ENCODE measurements at regions not wholly inside any gene's neighbourhood (a gene's known extent, or its start where the extent isn't known, plus 50 kb on each side); places are given as distances from the start of the nearest gene placed in this dataset.
A peak's percentile ranks its signal among the peaks of the same experiment; 100 is the strongest.

GRCh38 chr11:8826901-8827560 is 84.0 kb upstream of the AKIP1 start:
- Histone ChIP-seq H3K27me3 (ENCODE audit: insufficient read depth in 3 of 3, low read length in 2 of 3) (no peaks in the 10 kb centered on the region), H3K9me3 (no peaks in the 10 kb centered on the region), H3K36me3 (ENCODE audit: insufficient read depth in 1 of 2, low read depth in 1 of 2) (no peaks in the 10 kb centered on the region), H3K27ac (peak overlapping the region; percentile 16), H3K4me3 (no peak overlapping the region), H3K4me1 (no peaks in the 10 kb centered on the region)
- TF ChIP-seq CTCF (IDR thresholded peaks at IDR 0.05), result no peak
- ATAC-seq (no peak), DNase-seq (no peak)
- 54 to 61% (median 57%) methylated on average over 6 of the region's 6 CpGs for WGBS, 3 donors
- intact Hi-C loops (cut with DNase I), result no loop called here

DNA sequence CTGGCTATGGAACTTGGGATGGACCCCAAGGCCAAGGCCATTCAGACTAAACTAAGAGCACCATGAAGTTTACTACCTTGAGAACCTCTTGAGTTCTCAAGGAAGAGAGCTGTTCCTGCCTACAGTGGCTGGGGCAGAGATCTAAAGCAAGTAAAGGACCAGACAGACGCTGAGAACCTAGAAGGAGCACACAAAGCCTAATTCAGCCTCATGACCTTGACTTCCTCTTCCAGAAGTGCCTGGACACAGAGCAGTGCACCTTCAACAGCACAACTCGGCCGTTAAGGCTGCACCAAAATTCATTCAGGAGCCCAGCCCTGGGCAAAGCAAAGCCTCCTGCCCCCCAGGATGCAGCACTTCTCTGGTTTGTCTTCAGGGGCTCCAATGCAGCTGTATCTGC is 82.9 kb upstream of the AKIP1 start:
- ATAC-seq (no peak), DNase-seq (no peak)
- TF ChIP-seq CTCF (IDR thresholded peaks at IDR 0.05), result no peak
- peaks cover 4% of the 10 kb centered on the region for H3K4me1 ChIP-seq
- no peak overlapping the region for H3K4me3 ChIP-seq
- H3K36me3 ChIP-seq (ENCODE audit: insufficient read depth in 1 of 2, low read depth in 1 of 2), result no peaks in the 10 kb centered on the region
- no peaks in the 10 kb centered on the region for H3K9me3 ChIP-seq
- 91 to 94% (median 92%) methylated on average over 3 of the region's 3 CpGs for WGBS, 3 donors
- H3K27me3 ChIP-seq (ENCODE audit: insufficient read depth in 3 of 3, low read length in 2 of 3), result no peaks in the 10 kb centered on the region
- no peak overlapping the region for H3K27ac ChIP-seq
- intact Hi-C loops (cut with DNase I), result no loop called here

- intact Hi-C loops (cut with DNase I), result no loop called here
- Histone ChIP-seq H3K27me3 (ENCODE audit: insufficient read depth in 3 of 3, low read length in 2 of 3) (no peaks in the 10 kb centered on the region), H3K36me3 (ENCODE audit: insufficient read depth in 1 of 2, low read depth in 1 of 2) (no peaks in the 10 kb centered on the region), H3K27ac (no peak overlapping the region), H3K4me3 (no peak overlapping the region), H3K4me1 (peaks cover 12% of the 10 kb centered on the region), H3K9me3 (no peaks in the 10 kb centered on the region)
- ATAC-seq, result no peak
- no peak for TF ChIP-seq CTCF (IDR thresholded peaks at IDR 0.05)
- 78 to 89% (median 80%) methylated on average over 11 of the region's 11 CpGs for WGBS, 3 donors
- no peak for DNase-seq
Measured at GRCh38 chr11:8828580-8829361, 82.2 kb upstream of the AKIP1 start.

GRCh38 chr11:8829556-8829955 is 81.4 kb upstream of the AKIP1 start:
- intact Hi-C loops (cut with DNase I), result no loop called here
- Histone ChIP-seq H3K36me3 (ENCODE audit: insufficient read depth in 1 of 2, low read depth in 1 of 2) (no peaks in the 10 kb centered on the region), H3K9me3 (no peaks in the 10 kb centered on the region), H3K4me3 (no peak overlapping the region), H3K4me1 (peaks cover 15% of the 10 kb centered on the region), H3K27ac (no peak overlapping the region), H3K27me3 (ENCODE audit: insufficient read depth in 3 of 3, low read length in 2 of 3) (no peaks in the 10 kb centered on the region)
- TF ChIP-seq CTCF (IDR thresholded peaks at IDR 0.05), result no peak
- 89 to 91% (median 90%) methylated on average over 8 of the region's 8 CpGs for WGBS, 3 donors
- ATAC-seq (no peak), DNase-seq (no peak)

Data from psoas muscle (tissue), 7 donors.